GM20000 (cell line): ENCODE measurements at regions not wholly inside any gene's neighbourhood (a gene's known extent, or its start where the extent isn't known, plus 50 kb on each side); places are given as distances from the start of the nearest gene placed in this dataset.

Experiments
- DNase-seq: peaks from one replicate; pipeline ENCODE4 v3.0.0; 2012; ENCODE audit warnings: low spot score
- TF ChIP-seq, protein P1 (sequence below): IDR thresholded peaks from 2 replicates; pipeline ENCODE4 v1.5.1; 2012; ENCODE audit warnings: mild to moderate bottlenecking, control low read depth; ENCODE audit errors: extremely low read depth, missing control alignments

DNA sequence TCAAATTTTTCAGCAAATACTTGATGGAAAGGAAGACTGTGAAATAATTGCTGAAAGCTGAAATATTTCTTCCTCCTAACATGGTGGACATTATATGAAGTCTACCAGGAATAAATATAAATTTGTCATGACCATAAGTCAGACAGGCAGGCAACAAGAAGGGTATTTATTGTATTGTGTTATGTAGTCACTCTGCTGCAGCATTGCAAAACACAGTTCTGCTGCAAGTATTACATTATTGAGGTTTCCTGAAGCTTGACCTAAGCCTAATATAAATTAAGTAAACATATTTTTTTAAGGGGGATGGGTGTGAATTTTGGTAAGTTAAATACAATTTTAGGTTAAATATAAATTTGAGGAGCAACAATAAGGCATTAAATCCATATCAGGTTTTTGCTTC, 60.2 kb upstream of the MAOA start:
- TF ChIP-seq, protein P1, sequence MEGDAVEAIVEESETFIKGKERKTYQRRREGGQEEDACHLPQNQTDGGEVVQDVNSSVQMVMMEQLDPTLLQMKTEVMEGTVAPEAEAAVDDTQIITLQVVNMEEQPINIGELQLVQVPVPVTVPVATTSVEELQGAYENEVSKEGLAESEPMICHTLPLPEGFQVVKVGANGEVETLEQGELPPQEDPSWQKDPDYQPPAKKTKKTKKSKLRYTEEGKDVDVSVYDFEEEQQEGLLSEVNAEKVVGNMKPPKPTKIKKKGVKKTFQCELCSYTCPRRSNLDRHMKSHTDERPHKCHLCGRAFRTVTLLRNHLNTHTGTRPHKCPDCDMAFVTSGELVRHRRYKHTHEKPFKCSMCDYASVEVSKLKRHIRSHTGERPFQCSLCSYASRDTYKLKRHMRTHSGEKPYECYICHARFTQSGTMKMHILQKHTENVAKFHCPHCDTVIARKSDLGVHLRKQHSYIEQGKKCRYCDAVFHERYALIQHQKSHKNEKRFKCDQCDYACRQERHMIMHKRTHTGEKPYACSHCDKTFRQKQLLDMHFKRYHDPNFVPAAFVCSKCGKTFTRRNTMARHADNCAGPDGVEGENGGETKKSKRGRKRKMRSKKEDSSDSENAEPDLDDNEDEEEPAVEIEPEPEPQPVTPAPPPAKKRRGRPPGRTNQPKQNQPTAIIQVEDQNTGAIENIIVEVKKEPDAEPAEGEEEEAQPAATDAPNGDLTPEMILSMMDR: no peak
- DNase-seq: no peak

DNA sequence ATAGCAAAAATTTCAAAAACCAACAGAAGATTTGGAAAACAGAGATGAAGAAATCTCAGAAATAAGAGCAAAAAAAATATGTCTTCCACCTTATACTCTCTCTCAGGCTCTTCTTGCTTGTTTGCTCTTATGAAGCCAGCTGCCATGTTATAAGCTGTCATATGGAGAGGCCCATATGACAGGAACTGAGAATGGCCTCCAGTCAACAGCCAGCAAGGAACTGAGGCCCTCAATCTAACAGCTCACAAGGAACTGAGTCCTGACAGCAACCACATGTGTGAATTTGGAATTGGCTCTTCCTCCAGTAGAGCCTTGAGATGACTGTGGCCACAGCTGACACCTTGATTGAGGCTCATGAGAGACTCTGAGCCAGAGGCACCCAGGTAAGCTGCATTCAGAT, 51.3 kb upstream of the MAOA start:
- no peak for DNase-seq
- TF ChIP-seq, protein P1: no peak

DNA sequence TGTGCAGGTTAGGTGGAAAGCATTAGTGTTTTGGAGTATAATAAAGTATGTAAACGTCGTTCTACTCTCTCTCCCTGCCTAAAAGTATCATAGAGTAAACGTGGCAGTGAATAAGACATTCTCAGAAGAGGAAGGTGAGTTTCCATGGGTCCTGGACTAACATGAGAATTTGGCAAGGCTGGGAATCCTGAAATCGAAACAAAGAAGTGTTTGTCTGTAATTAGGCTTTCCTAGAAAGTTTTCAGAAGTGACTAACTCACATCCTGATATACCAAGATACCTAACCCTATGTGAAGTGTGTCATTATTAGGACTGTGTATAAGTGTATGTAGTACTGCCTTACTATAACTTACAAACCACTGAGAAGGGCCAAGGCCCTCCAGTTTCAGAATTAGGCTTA, 50.7 kb upstream of the MAOA start:
- DNase-seq: no peak
- TF ChIP-seq, protein P1: no peak
